Right lobe of liver (tissue), 6 donors: ENCODE measurements at regions not wholly inside any gene's neighbourhood (a gene's known extent, or its start where the extent isn't known, plus 50 kb on each side); places are given as distances from the start of the nearest gene placed in this dataset.

Source experiments
- ATAC-seq, 4 donors: fragments of 200-7000 bp; cut with Tn5 transposase; one replicate each; pipeline ENCODE4 v1.9.1; 2020; ENCODE audit warnings: mild to moderate bottlenecking in 4 of 4, moderate library complexity in 4 of 4
- DNase-seq, 3 donors: peaks; one replicate each; pipeline ENCODE4 v3.0.0-alpha.2; 2020
- H3K27ac ChIP-seq, 3 donors: fragments of 200-600 bp; one replicate each; pipeline ENCODE4 v1.8.0; 2022
- H3K27me3 ChIP-seq, 2 donors: fragments of 200-600 bp; one replicate each; pipeline ENCODE4 v1.8.0; 2022
- H3K36me3 ChIP-seq, 4 donors: fragments of 200-600 bp; sonication (generic) in 1 of 4; one replicate each; pipeline versions ENCODE4 v1.5.1 to v1.8.0; 2017 to 2022; ENCODE audit warnings: control low read depth in 1 of 4
- H3K4me1 ChIP-seq, 4 donors: fragments of 200-600 bp; sonication (generic) in 1 of 4; one replicate each; pipeline versions ENCODE4 v1.5.1 to v1.8.0; 2017 to 2022; ENCODE audit warnings: control low read depth in 1 of 4
- H3K4me3 ChIP-seq, 3 donors: fragments of 200-600 bp; one replicate each; pipeline ENCODE4 v1.8.0; 2022
- H3K9me3 ChIP-seq, 4 donors: fragments of 200-600 bp; sonication (generic) in 1 of 4; one replicate each; pipeline versions ENCODE4 v1.5.1 to v1.8.0; 2017 to 2022; ENCODE audit warnings: control low read depth in 1 of 4
- POLR2A ChIP-seq: fragments of 450-650 bp; IDR thresholded peaks from one replicate; pipeline ENCODE4 v1.6.1; 2017; ENCODE audit warnings: antibody characterized with exemption, mild to moderate bottlenecking
- WGBS: methylation state at CpG from one replicate; pipeline ENCODE4 v1.1.6; 2018; ENCODE audit warnings: low coverage, low lambda C conversion rate; ENCODE audit not compliant: insufficient coverage; ENCODE audit errors: missing lambda C conversion rate; 5-methylcytosine and 5-hydroxymethylcytosine counted together
- intact Hi-C, 2 donors: fragments of 100-400 bp; cut with DNase I; formaldehyde crosslinking; loops; one replicate each; pipeline versions ENCODE4 v1.11.2 to v1.14.1; 2022
- TF ChIP-seq, protein P1 (sequence below), 4 donors: fragments of 200-600 bp in 3 of 4; fragments of 450-650 bp in 1 of 4; IDR thresholded peaks; one replicate each; pipeline versions ENCODE4 v1.5.1 to v1.8.0; 2016 to 2022; ENCODE audit warnings: antibody characterized with exemption in 4 of 4, mild to moderate bottlenecking in 2 of 4
- donor health status: DM: no; HTN: yes; CAD: no.
- donor health status: DM: no; HTN: no; CAD: no.
- donor health status: DM: no; HTN: no; CAD: no.
- donor health status: DM: no; HTN: yes; CAD: no.
- donor health status: DM: no; HTN: yes; CAD: no.

DNA sequence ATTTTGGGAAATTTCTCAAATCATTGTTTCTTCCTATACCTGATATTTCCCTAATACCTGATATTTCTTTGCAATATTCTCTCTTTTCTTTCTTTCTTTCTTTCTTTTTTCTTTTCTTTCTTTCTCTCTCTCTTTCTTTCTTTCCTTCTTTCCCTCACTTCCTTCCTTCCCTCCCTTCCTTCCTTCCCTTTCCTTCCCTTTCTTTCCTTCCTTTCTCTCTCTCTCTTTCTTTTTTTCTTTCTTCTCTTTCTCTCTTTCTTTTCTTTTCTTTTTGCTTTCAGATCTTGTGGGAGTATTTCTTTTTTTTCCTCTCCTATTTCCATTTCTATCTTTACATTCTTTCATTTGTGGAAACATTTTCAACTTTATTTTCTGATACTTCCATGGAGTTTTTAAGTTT lies 76.1 kb upstream of the ANKEF1 start:
- no peak for ATAC-seq
- Histone ChIP-seq H3K36me3 (no peaks in the 10 kb centered on the region), H3K9me3 (no peaks in the 10 kb centered on the region), H3K4me3 (no peak overlapping the region), H3K27ac (no peak overlapping the region), H3K27me3 (no peaks in the 10 kb centered on the region), H3K4me1 (no peaks in the 10 kb centered on the region)
- DNase-seq, result no peak
- TF ChIP-seq, protein P1, sequence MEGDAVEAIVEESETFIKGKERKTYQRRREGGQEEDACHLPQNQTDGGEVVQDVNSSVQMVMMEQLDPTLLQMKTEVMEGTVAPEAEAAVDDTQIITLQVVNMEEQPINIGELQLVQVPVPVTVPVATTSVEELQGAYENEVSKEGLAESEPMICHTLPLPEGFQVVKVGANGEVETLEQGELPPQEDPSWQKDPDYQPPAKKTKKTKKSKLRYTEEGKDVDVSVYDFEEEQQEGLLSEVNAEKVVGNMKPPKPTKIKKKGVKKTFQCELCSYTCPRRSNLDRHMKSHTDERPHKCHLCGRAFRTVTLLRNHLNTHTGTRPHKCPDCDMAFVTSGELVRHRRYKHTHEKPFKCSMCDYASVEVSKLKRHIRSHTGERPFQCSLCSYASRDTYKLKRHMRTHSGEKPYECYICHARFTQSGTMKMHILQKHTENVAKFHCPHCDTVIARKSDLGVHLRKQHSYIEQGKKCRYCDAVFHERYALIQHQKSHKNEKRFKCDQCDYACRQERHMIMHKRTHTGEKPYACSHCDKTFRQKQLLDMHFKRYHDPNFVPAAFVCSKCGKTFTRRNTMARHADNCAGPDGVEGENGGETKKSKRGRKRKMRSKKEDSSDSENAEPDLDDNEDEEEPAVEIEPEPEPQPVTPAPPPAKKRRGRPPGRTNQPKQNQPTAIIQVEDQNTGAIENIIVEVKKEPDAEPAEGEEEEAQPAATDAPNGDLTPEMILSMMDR (IDR thresholded peaks at IDR 0.05), result no peak
- intact Hi-C loops, result no loop called here

DNA sequence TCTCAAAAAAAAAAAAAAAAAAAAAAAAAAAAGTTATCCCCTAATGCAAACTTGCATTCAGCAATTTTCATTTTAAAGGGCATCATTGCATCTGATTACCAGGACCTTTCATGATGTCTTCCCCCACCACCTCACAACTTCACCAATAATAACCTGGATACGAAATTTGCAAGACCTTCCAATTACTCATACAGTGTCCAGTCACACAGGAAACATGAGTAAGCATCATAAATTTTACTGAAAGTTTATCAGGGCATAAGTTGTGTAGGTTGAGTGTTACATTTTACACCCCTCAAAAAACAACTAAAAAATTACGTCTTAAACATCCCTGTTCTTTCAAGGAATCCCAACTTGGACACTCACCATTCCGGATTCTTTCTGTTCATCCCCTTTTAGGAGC lies 79.1 kb upstream of the ANKEF1 start:
- intact Hi-C loops, result no loop called here
- Histone ChIP-seq H3K9me3 (no peaks in the 10 kb centered on the region), H3K27me3 (no peaks in the 10 kb centered on the region), H3K4me1 (no peaks in the 10 kb centered on the region), H3K36me3 (no peaks in the 10 kb centered on the region), H3K4me3 (no peak overlapping the region), H3K27ac (no peak overlapping the region)
- no peak for ATAC-seq
- DNase-seq, result no peak
- WGBS, result 37% methylated on average over 3 of the region's 3 CpGs
- no peak for TF ChIP-seq POLR2A
- TF ChIP-seq, protein P1 (IDR thresholded peaks at IDR 0.05), result no peak

DNA sequence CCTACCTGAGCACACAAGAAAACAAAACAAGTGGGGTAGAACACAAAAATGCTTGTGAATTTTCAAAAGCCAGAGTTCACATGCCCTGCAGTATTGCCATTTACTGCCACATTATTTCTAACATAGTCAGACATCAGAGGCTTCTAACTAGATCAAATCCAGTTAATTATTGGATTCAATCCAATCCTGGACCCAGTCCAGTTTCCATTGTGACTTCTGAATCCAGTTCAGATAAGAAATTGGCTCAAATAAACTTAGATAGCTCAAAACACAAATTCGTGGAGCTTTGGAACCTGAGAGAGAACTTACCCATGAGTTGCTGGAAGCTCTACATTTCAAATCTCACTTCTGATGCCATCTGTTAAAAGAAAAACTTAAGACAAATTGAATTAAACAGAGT lies 85.2 kb upstream of the ANKEF1 start:
- Histone ChIP-seq H3K36me3 (no peaks in the 10 kb centered on the region), H3K4me1 (no peaks in the 10 kb centered on the region), H3K27me3 (no peaks in the 10 kb centered on the region), H3K27ac (no peak overlapping the region), H3K9me3 (no peaks in the 10 kb centered on the region), H3K4me3 (no peak overlapping the region)
- WGBS, result 8% methylated on average over 1 of the region's 1 CpG
- no peak for DNase-seq
- TF ChIP-seq, protein P1 (IDR thresholded peaks at IDR 0.05), result no peak
- TF ChIP-seq POLR2A, result no peak
- intact Hi-C loops, result no loop called here
- ATAC-seq, result peak in 1 of 4 donors; percentile 25

DNA sequence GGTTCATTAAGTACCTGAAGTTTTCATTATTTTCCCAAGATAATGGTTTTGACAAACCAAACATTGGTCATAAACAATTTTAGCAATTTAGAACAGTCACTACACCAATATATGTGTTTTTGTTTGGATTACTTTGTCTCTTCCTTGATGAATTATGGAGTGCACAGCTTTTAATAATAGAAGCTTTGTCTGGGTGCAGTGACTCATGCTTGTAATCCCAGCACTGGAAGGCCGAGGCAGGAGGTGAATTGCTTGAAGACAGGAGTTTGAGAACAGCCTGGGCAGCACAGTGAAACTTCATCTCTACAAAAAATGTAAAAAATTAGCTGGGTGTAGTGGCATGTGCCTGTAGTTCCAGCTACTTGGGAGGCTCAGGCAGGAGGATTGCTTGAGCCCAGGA lies 89.4 kb upstream of the ANKEF1 start:
- no peak overlapping the region for H3K27ac ChIP-seq
- H3K4me3 ChIP-seq, result no peak overlapping the region
- TF ChIP-seq POLR2A, result no peak
- TF ChIP-seq, protein P1 (IDR thresholded peaks at IDR 0.05), result no peak
- intact Hi-C loops, result no loop called here
- H3K27me3 ChIP-seq, result peaks cover 0 to 4% of the 10 kb centered on the region in 2 donors
- ATAC-seq (no peak), DNase-seq (no peak)
- 33% methylated on average over 1 of the region's 1 CpG for WGBS
- H3K4me1 ChIP-seq, result no peaks in the 10 kb centered on the region
- no peaks in the 10 kb centered on the region for H3K9me3 ChIP-seq
- H3K36me3 ChIP-seq, result no peaks in the 10 kb centered on the region

DNA sequence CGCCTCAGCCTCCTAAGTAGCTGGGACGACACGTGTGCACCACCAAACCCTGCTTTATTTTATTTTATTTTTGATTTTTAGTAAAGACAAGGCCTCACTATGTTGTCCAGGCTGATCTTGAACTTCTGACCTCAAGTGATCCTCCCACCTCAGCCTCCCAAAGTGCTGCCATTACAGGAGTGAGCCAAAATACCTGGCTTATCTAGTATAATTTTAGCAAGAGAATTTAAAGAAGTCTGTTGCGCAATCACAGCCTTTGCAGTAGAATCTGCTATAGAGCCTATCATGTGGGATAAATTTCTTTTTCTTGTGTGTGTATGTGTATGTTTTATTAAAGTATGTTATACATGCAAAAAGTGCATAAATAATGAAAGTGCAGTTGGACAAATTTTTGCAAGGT lies 92.1 kb upstream of the ANKEF1 start:
- Histone ChIP-seq H3K9me3 (no peaks in the 10 kb centered on the region), H3K4me1 (no peaks in the 10 kb centered on the region), H3K4me3 (no peak overlapping the region), H3K36me3 (no peaks in the 10 kb centered on the region), H3K27ac (no peak overlapping the region), H3K27me3 (peaks cover 0 to 4% of the 10 kb centered on the region in 2 donors)
- ATAC-seq (no peak), DNase-seq (no peak)
- intact Hi-C loops, result no loop called here
- TF ChIP-seq, protein P1 (IDR thresholded peaks at IDR 0.05), result no peak
- no peak for TF ChIP-seq POLR2A
- 64% methylated on average over 4 of the region's 4 CpGs for WGBS
